ENCODE measurements at regions not wholly inside any gene's neighbourhood (a gene's known extent, or its start where the extent isn't known, plus 50 kb on each side); places are given as distances from the start of the nearest gene placed in this dataset.

DNA sequence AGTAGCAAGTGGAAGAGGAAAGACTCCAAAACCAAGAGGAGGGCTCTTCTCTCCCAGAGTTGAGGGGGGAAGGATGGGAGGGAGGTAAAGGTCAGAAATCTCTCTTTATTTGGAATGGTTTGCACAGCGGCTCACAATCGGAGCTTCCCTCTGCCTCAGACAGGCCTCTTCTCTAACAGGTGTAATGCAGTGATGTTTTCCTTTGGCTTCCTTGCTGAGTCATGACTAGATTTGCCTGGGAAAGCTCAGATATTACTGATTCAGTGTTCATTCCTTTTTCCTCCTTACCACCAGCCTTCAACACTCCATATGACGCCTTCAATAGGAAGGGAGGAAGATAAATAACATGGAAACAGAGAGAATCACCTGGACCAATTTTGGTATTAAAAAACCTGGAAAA, 136.6 kb downstream of the RNF152 start:
- no peak for DNase-seq

DNA sequence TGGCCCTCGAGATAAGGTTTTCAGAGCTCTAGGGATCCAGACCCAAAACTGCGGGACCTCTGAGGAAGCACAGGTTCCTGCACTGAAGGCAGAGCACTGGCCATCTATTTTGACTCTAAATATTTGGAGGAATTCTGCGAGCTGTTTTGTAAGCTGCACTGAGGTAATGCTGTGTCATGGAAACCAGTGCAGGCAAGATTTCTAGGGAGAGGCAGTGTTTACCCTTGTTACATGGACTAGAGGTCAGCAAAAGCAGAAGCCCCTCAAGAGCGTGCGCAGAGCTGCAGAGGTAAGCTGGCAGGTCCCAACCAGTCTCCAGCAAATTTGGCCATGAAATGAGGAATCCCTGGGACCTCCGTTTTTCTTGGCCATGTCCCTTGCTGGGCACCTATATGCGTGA, 137.3 kb downstream of the RNF152 start:
- DNase-seq = no peak

DNA sequence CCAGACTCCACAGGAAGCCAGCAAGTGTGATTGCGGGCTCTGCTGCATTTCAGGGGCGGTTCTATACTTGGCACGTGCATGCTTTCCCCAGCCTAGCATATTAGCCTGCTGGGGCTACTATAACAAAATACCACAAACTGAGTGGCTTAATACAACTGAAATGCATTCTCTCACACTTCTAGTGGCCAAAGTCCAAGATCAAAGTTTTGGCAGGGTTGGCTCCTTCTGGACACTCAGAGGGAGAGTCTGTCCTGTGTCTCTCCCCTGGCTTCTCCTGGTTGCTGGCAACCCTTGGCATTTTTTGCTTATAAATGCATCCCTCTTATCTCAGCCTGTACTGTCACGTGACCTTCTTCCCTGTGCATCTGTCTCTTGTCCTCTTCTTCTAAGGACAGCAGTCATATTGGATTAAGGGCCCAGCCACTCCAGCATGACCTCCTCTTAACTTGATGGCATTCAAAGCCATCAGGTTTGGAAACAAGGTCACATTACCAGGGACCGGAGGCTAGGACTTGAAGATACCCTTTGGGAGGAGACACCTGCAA, 138.7 kb downstream of the RNF152 start:
- no peak for DNase-seq

DNA sequence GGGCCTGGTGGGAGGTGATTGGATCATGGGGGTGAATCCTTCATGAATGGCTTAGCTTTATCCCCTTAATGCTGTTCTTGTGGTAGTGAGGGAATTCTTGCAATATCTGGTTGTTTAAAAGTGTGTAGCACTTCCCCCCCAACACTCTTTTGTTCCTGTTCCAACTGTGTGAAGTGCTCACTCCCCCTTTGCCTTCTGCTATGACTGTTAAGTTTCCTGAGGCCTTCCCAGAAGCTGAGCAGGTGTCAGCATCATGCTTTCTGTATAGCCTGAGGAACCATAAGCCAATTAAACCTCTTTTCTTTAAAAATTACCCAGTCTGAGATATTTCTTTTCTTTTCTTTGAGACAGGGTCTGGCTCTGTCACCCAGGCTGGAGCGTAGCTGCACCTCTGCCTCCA, 139.4 kb downstream of the RNF152 start:
- no peak for DNase-seq

DNA sequence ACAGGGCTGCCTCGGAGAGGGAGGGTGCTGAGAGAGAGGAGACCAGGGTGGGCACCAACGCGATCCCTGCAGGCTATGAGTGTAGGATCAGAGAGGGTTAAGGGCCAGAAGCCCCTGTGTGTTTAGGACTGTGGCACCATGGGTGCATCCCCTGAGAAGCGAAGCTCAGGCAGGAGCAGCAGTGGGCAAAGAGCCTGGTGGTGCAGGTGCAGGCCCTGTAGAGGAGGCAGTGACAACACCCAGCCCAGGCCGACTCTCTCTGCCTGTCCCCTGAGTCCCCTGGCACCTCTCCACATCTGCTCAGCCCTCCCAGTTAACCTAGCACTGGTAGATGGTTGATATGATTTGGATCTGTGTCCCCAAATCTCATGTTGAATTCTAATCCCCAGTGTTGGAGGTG, 139.8 kb downstream of the RNF152 start:
- no peak for DNase-seq

DNA sequence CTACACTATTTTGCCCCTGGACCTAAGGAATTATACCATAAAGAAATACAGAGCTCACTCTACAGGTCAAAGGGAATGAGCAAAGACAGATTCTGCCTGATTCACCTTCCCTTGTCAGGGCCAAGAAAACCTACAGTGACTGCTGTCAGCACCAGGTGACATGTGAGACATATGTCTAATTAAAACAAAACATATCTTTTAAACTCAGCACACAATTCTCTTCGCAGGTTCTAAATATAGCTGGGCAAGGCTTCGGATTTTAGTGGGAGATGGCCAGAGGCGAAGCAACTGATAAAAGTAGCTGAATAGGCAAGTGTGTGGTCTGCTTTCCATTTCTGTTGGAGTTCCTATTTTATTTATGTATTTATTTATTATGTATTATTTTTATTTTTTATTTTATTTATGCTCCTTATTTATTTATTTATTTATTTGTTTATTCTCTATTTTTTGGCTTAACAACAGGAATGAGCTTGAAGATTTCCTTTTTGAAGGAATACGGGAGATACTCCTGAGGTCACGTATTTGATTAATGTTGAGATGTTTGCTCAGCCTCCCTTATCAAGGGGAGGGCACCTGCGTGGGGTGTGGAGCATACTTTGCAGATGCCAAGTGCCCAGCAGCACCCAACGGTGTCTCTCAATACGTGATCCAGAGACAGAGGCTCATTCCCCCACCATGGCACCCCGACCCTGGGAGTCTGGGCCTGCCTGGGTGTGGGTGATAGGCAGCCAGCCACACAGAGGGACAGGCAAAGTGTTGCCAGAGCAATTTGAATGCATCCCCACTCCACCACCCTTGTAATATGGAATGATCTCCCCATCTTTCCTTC, 141.8 kb downstream of the RNF152 start:
- DNase-seq = no peak

DNA sequence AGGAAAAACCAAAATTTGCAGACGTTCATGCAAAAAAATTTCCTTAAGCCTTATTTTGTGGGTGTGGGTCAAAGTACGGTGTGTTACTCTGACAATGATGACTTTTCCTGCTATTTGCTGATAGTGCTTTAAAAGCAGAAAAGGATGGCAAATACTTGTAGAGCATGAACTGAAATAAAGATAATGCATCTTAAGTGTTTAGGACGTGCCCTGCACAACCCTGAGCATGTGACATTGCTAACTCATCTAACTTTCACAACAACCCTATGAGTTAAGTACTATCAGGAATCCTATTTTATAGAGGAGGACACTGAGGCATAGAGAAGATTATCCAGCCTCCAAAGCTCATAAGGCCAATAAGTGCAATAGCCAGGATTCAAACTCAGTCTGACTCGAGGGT, 143.3 kb downstream of the RNF152 start:
- DNase-seq = no peak

DNA sequence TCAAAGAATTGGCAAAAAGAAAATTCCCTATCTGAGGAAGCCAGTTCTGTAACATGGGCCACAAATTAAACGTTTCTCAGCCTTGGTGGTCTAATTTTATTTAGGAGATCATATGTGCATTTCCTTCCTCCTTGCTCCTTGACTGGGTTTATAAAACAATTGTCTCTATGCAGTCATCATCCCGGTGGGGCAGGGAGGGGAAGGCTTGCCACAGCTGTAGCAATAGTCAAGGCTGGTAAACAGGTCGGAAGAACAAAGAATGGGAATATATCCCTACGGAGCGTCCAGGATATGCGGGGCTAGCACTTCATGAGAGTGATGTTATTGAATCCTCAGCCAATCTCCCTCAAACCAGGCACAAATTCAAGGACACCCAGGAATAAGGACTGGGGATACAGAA, 143.8 kb downstream of the RNF152 start:
- DNase-seq = no peak

DNA sequence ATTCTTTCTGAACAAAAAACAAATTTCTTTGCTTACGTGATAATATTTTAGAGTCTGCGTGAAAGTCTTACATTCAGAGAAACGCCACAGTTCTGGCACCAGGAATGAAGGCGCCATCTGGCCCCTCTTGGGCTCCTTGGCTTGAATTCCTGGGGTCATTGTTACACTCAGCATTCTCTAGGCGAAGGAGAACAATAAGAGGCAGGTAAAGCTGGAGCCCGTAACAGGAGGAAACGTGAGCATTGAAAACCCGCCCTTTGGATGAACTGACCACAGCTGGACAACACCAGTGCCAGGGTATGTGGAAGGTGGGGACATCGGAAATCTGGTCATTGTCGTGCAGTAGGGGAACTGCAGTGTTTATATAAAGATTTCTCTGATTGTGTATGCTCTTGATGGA, 144.8 kb downstream of the RNF152 start:
- DNase-seq = no peak

DNA sequence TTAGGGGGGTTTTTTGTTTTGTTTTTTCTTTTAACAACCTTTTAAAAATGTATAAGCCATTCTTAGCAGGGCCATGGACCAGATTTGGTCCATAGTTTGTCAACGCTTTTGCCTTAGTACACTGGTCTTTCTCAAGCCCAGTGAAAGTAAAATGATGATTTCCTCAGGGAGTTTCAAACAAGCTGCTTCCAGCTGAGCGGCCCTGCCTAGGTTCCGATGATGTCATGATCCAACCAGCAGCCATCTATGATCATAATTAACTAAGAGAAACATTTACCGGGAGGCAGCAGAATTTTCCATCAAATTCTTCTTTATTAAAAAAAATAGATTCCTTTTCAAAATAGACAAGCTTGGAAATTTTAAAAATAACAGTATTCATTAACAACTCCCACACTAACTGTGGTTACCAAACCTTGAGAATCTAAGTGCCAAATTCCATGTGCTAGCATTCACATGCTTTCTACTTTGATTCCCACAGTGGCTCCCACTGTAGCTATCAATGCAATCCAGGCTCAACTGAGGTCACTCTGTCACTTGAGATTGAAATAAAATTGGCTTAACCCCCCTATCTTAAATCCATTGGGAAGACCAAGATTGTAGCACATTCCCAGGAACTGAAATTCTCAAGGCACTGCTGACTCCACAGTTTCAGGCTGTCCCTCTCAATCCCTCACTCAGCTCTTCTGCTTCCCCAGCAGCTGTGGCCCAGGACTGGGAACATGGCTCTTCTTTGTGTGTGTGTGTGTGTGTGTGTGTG, 148.9 kb downstream of the RNF152 start:
- DNase-seq = no peak

DNA sequence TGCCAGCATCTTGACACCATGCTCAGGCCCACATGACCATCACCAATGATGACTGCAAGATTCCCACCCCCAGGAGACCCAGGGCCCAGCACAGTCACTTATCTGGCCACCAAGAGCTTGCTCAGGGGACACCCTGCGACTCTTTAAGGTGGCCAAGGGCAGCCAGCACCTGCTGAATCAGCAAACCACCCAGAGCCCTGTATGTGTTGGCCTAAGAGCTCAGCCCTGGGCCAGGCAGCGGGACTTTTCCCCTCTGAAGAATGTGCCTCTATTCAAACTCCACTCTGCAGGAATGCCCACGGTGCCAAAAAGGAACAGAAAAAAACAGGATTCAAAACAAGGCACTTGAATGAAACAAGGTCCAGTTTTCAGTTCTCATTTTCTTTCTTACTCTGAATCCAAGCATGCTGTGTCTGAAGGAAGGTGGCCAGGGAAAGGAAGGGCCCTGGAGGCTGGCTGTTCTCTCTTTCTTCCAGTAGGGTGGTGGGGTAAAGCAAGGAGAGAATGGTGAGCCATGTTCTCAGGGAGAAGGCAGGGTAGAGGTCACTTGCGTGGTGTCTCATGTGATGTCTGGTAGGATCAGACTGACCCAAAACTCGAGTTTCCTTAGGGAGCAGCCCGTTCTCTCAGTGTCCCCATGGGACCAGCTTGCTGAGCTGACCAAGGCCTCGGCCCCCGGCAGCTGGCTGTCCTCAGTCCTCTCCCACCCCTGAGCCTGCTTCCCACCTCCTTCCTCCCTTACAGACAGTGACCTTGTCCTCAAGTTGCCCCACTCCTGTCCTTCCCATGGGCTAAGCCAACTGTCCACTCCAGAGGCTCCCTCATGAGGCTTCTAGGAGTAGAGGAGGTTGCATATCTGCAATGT, 150.0 kb downstream of the RNF152 start:
- no peak for DNase-seq

DNA sequence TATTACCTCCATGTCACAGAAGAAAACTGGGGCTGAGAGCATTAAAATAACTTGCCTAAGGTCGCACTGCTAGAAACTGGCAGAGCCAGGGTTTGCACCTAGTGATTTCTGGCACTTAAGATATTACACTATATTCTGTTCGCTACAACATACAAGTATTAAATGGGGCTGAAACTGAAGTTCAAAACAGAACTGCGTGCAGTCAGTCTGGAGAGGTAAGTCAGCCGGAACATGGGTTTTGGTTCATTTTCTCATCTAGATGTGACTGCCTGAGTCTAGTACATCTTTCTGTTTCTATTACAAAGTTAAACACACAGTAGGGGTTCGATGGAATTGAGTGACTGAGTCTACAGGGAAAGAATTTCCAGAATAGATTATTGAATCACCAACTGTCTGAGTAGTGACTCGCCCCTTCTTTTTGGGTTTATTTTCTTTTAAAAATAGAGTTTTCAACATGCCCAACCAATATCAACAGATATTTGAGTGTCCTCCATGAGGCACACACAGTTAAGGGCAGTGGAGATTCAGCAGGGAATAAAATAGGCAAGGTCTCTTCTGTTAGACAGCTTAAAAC, 150.8 kb downstream of the RNF152 start:
- DNase-seq = no peak

DNA sequence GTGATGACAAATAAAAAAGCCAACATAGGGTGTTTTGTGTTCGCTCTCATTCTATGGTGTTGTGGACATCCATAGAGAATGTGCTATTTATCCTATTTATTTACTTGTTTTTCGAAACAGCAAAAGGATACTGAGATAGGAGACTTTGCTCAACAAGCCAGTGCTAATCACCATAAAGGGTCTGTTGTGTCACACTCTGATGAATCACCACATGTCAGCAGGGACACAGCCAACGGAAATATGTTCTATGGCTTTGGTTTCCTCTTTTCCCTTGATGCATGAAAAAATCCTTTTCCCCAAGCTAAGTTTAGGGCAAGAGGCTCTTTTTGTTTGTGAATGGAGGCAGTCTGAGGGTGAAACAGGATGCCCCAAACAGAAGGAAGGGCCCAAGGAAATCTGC, 154.3 kb downstream of the RNF152 start:
- DNase-seq = peak; percentile 85 to 86

DNA sequence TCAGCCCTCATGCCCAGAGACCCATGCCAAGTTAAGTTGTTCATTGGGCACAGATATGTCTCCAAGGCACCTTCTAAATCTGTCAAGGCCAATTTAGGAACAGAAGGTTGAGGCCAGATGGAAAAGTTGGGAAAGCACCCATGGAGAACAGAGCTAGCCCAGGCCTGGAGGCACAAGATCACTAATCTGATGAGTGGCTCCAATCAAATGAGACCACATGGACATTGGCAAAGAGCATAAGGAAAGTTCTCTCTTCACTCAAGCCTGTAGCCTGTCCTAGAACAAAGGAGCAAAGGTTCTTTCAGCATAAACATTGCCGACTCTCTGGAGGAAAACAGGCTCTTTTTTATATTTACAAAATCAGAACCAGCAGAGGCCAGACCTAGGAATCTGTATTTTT, 154.8 kb downstream of the RNF152 start:
- peak; percentile 9 to 16 for DNase-seq

DNA sequence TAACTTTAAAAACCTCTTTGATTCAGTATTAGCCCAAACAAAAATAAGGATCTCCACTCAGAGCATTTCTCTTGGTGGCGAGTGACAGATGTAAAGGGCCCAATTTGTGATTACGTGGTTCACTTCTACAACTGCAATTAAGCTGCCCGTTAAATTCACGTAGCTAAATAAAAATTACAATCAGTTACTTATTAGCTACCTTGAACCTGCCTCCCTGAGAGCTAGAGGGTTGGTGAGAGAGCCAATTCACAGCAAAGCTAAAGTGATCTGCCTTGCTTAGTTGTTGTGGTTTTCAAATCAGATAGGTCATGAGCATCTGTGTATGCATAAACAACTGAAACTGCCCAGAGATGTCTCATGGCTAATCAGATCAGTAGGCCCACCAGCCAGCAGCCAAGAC, 156.7 kb downstream of the RNF152 start:
- DNase-seq = no peak

DNA sequence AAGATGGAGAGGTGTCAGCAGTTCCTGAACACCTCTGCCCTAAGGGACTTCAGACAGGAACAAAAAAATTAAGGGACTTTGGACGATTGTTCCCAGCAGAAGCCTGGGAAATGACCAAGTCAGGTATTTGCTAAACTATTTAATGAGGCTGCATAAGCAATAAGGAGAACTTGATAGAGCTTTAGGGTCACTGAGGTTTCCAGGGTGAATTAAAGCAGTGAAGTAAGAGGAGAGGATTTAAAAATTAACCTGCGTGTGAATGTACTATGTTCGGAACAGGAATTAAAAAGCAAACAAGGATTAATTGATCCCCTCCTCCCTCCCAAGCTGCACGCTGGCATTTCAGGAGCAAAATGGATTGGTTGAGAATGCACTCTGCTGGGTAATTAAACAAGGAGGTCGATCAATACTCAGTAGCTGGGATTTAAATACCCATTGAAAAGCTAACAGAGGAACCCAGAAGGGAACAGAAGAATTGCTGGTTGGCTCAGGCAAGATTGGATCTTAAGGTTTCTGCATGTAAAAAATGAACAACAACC, 157.2 kb downstream of the RNF152 start:
- no peak for DNase-seq

DNA sequence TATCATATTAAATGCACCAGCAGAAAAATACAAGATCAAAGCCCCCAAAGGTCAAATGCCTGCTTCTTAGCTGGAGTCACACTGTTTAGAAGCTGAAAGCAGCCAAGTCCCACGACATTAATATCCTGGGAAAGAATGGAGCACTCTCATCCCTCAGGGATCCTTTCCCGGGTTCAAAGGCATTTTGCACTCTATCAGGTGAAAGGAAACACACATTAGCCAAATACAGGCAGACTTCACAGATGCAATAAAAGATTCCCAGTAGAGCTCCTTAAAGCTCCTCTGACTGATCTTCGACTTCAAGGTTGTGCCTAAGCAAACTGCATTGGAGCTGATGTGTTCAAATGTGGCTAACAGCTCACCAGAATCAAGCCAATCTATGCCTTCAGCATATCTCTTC, 158.4 kb downstream of the RNF152 start:
- no peak for DNase-seq

DNA sequence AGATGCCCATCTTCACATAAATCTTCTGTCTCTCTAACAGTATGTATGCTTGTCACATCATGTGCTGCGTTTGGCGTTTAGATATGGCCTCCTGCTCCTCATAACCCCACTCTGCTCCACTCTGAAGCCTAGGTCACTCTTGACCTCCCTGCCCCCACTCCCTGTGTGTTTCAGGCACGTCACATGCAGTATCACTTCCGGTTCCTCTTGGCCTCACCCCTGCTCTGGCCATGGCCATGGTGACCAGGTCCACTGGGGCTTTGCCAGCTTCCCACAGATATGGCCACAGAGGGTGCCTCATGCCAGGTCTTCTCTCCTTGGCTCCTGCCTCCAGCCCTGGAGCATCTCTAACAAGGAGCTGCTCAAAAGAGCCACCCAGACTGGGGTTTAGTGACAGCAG, 160.0 kb downstream of the RNF152 start:
- DNase-seq = peak; percentile 53 to 54

DNA sequence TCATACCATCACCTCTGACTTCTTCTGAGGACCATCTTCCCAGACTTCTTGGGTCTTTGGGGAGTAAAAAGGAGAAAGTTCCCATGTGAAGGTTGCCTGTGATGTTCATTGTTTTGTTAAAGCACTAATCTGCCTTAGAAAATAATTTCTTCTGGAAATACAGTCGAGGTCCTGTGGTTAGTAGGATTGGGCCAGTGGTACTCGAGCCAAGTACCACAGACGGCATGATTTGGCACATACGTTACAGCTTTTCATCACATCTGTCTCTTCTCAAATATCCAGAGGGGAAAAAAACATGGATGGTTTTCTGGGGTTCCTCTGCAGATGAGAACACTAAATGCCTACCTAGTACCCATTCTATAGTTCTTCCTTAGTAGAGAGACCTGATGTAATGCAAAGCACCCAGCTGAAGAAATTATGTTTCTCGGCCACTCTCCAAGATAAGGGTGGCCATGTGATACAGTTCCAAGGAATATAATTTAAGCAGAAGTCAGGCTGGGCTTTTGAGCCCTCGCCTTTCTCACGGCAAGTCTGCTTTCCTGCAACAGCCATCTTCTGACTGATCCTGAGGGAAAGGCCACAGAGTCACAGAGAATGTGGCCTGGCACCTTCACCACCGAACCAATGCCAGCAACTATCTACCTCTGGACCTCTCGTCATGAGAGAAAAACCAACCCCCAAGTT, 161.0 kb downstream of the RNF152 start:
- DNase-seq = no peak

DNA sequence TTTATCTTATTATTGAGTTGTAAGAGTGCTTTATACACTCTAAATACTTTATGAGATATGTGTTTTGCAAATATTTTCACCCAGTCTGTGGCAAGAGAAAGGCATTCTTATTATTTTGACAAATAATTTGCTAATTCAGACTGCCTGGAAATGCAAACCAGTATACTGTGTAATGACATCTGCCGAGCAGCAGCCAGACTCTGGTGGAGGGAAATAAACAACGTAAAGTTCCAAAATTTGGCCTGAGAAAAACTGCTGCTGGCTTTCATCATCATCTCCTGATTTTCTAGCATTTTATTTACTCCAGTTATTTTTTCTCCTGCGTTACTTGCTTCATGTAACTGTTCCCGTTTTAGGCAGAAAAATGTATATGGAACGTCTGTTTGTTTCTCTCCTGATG, 161.6 kb downstream of the RNF152 start:
- no peak for DNase-seq

DNA sequence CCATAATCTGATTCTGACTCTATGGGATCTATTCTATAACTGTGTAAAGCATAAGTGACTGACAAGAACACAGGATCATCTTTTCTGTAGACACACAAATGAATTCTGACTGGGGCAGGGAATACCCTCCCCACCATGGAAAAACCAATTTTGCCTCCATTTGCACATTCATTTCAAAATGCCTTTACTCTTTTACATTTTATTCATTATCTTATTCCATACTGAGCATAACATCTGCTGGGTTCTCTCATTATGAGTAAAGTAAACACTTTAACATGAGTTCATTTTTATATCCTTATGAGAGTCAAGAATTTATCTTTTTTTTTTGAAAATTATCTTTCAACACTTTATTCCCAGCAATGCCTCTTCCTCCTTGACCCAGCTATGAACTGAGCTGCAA, 163.5 kb downstream of the RNF152 start:
- no peak for DNase-seq

All from inflammatory macrophage treated with lipopolysaccharide for 1 hour (primary cell).